Activated CD8-positive, alpha-beta T cell treated with anti-CD3 and anti-CD28 coated beads for 36 hours (primary cell): ENCODE measurements at regions not wholly inside any gene's neighbourhood (a gene's known extent, or its start where the extent isn't known, plus 50 kb on each side); places are given as distances from the start of the nearest gene placed in this dataset.
"Not testable (repeated sequence)": the region's sequence is repeated elsewhere in the genome, so short reads cannot be mapped to it uniquely, and the experiment has no call there.

ENCODE experiments used
- ATAC-seq: fragments of 200-7000 bp; cut with Tn5 transposase; one replicate; pipeline ENCODE4 v1.10.0; 2021; ENCODE audit warnings: mild to moderate bottlenecking, moderate library complexity
- CTCF ChIA-PET: fragments of 350-600 bp; sonication (Branson Sonifier 250); formaldehyde crosslinking; loops from one replicate; lab custom pipeline; 2021; ENCODE audit warnings: antibody characterized with exemption; lab: Charles Lee
- POLR2A ChIA-PET: fragments of 350-600 bp; sonication (Branson Sonifier 250); formaldehyde crosslinking; loops from one replicate; lab custom pipeline; 2021; ENCODE audit warnings: antibody characterized with exemption; lab: Charles Lee
- DNase-seq: peaks from one replicate; pipeline ENCODE4 v3.0.0-alpha.2; 2020
- H3K27ac Mint-ChIP-seq: one replicate; pipeline ENCODE4 v1.8.0; 2021; ENCODE audit warnings: mild to moderate bottlenecking, mixed read lengths
- H3K27me3 Mint-ChIP-seq: one replicate; pipeline ENCODE4 v1.8.0; 2021; ENCODE audit warnings: mixed read lengths
- H3K36me3 Mint-ChIP-seq: one replicate; pipeline ENCODE4 v1.8.0; 2021; ENCODE audit warnings: low read depth, mixed read lengths
- H3K4me1 Mint-ChIP-seq: one replicate; pipeline ENCODE4 v1.8.0; 2021; ENCODE audit warnings: low read depth, mixed read lengths
- H3K4me3 Mint-ChIP-seq: one replicate; pipeline ENCODE4 v1.8.0; 2021; ENCODE audit warnings: mild to moderate bottlenecking, moderate library complexity, mixed read lengths
- H3K9me3 Mint-ChIP-seq: one replicate; pipeline ENCODE4 v1.8.0; 2021; ENCODE audit warnings: mixed read lengths
- intact Hi-C: fragments of 100-400 bp; cut with micrococcal nuclease; formaldehyde crosslinking; loops from one replicate; pipeline ENCODE4 v1.10.0; 2022
- TF ChIP-seq, protein P1 (sequence below): fragments of 200-600 bp; IDR thresholded peaks from one replicate; pipeline ENCODE4 v1.8.0; 2022; ENCODE audit warnings: antibody characterized with exemption, mild to moderate bottlenecking

DNA sequence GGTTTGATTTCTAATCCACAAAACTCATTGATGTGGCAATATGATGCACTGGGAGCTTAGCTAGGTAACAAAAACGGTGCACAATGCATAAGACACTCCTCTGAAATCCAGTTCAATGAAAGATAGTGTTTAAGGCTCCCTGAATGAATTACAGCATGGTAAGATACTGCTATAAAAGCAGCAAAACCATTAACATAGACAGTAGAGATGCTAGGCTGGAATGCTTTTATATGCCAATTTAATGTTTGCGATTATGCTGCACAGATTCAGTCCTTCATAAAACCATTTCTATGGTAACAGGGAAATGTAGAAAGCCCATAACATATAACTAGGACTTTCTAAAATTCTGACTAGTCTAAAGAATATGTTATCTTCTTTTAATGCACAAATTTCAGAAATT is 180.8 kb upstream of the NUDT12 start:
- Mint-ChIP-seq H3K27ac (no peak overlapping the region), H3K4me3 (no peak overlapping the region), H3K4me1 (no peaks in the 10 kb centered on the region), H3K9me3 (no peaks in the 10 kb centered on the region), H3K36me3 (no peaks in the 10 kb centered on the region), H3K27me3 (no peaks in the 10 kb centered on the region)
- TF ChIP-seq, protein P1, sequence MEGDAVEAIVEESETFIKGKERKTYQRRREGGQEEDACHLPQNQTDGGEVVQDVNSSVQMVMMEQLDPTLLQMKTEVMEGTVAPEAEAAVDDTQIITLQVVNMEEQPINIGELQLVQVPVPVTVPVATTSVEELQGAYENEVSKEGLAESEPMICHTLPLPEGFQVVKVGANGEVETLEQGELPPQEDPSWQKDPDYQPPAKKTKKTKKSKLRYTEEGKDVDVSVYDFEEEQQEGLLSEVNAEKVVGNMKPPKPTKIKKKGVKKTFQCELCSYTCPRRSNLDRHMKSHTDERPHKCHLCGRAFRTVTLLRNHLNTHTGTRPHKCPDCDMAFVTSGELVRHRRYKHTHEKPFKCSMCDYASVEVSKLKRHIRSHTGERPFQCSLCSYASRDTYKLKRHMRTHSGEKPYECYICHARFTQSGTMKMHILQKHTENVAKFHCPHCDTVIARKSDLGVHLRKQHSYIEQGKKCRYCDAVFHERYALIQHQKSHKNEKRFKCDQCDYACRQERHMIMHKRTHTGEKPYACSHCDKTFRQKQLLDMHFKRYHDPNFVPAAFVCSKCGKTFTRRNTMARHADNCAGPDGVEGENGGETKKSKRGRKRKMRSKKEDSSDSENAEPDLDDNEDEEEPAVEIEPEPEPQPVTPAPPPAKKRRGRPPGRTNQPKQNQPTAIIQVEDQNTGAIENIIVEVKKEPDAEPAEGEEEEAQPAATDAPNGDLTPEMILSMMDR: no peak
- intact Hi-C loops: no loop called here
- no peak for DNase-seq
- ATAC-seq: no peak
- POLR2A ChIA-PET: no interaction called here
- CTCF ChIA-PET: no interaction called here

DNA sequence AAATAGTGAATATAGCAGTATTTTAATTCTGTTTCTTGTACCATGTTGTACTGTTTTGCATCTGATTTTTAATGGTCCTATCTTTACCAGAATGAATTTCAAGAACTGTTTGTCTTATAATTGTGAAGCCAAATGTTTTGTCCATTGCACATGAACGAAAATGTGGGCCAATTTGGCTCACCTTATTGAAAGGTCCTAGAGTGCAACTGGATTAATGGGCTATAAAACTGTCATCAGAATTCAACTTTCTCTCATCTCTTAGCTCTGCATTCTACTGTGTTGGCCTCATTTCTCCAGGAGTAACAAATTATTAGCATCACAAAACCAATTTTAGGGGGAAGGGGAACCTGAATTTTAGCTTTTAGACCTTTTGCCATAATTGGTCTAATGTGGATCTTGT is 179.4 kb upstream of the NUDT12 start:
- ChIA-PET CTCF (no interaction called here), POLR2A (no interaction called here)
- Mint-ChIP-seq H3K36me3 (no peaks in the 10 kb centered on the region), H3K4me1 (no peaks in the 10 kb centered on the region), H3K4me3 (no peak overlapping the region), H3K27me3 (no peaks in the 10 kb centered on the region), H3K27ac (no peak overlapping the region), H3K9me3 (no peaks in the 10 kb centered on the region)
- ATAC-seq (no peak), DNase-seq (no peak)
- intact Hi-C loops: no loop called here
- TF ChIP-seq, protein P1: no peak

DNA sequence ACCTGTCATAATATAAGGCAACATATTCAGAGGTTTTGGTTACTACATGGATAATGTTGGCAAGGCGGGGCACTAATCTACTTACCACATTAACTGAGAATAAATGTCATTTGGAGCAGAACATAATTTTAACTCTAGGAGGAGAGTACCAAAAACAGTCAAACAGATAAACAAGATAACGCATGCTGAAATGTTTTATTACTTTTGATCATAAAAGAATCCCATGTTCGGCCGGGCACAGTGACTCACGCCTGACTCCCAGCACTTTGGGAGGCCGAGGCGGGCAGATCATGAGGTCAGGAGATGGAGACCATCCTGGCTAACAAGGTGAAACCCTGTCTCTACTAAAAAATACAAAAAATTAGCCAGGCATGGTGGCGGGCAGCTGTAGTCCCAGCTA is 173.8 kb upstream of the NUDT12 start:
- intact Hi-C loops, POLR2A ChIA-PET, H3K36me3 Mint-ChIP-seq, H3K27me3 Mint-ChIP-seq, ATAC-seq, DNase-seq, H3K4me3 Mint-ChIP-seq, CTCF ChIA-PET, H3K9me3 Mint-ChIP-seq, H3K27ac Mint-ChIP-seq, H3K4me1 Mint-ChIP-seq: not testable (repeated sequence)

GRCh38 chr5:103724271-103724670 is 161.7 kb upstream of the NUDT12 start:
- TF ChIP-seq, protein P1: no peak
- no peak overlapping the region for H3K27ac Mint-ChIP-seq
- no peaks in the 10 kb centered on the region for H3K27me3 Mint-ChIP-seq
- intact Hi-C loops: no loop called here
- no peak overlapping the region for H3K4me3 Mint-ChIP-seq
- no peaks in the 10 kb centered on the region for H3K36me3 Mint-ChIP-seq
- POLR2A ChIA-PET: no interaction called here
- CTCF ChIA-PET: no interaction called here
- no peaks in the 10 kb centered on the region for H3K4me1 Mint-ChIP-seq
- DNase-seq (no peak), ATAC-seq (no peak)
- H3K9me3 Mint-ChIP-seq: peaks cover 17% of the 10 kb centered on the region

DNA sequence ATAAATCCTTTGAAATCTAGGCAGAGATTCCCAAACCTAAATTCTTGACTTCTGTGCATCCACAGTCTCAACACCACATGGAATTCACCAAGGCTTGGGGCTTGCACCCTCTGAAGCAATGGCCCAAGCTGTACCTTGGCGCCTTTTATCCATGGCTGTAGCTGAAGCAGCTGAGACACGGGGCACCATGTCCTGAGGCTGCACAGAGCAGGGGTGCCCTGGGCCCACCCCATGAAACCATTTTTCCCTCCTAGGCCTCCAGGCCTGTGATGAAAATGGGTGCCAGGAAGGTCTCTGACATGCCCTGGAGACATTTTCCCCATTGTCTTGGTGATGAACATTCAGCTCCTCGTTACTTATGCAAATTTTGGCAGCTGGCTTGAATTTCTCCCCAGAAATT is 158.6 kb upstream of the NUDT12 start:
- Mint-ChIP-seq H3K4me1 (no peaks in the 10 kb centered on the region), H3K36me3 (no peaks in the 10 kb centered on the region), H3K4me3 (no peak overlapping the region), H3K9me3 (peaks cover 17% of the 10 kb centered on the region), H3K27me3 (no peaks in the 10 kb centered on the region), H3K27ac (no peak overlapping the region)
- POLR2A ChIA-PET: no interaction called here
- TF ChIP-seq, protein P1: no peak
- intact Hi-C loops: no loop called here
- ATAC-seq: no peak
- no peak for DNase-seq
- CTCF ChIA-PET: no interaction called here

GRCh38 chr5:103718108-103718507 is 155.5 kb upstream of the NUDT12 start:
- intact Hi-C loops: no loop called here
- CTCF ChIA-PET: no interaction called here

More at GRCh38 chr5:103718108-103718507, 155.5 kb upstream of the NUDT12 start:
- TF ChIP-seq, protein P1: no peak
- POLR2A ChIA-PET: no interaction called here
- no peak for ATAC-seq
- H3K27ac Mint-ChIP-seq: no peak overlapping the region
- no peaks in the 10 kb centered on the region for H3K36me3 Mint-ChIP-seq
- no peaks in the 10 kb centered on the region for H3K27me3 Mint-ChIP-seq
- DNase-seq: no peak
- no peaks in the 10 kb centered on the region for H3K4me1 Mint-ChIP-seq
- H3K9me3 Mint-ChIP-seq: peaks cover 14% of the 10 kb centered on the region
- H3K4me3 Mint-ChIP-seq: no peak overlapping the region
